HEK293T (cell line): ENCODE measurements at regions not wholly inside any gene's neighbourhood (a gene's known extent, or its start where the extent isn't known, plus 50 kb on each side); places are given as distances from the start of the nearest gene placed in this dataset.

Experiments
- CTCF ChIA-PET: fragments of 350-600 bp; formaldehyde crosslinking; extraction: SDS; loops from one replicate; lab custom pipeline; 2021; ENCODE audit warnings: antibody characterized with exemption, inconsistent platforms; lab: Yijun Ruan, JAX
- POLR2A ChIA-PET: fragments of 350-600 bp; formaldehyde crosslinking; extraction: SDS; loops from one replicate; lab custom pipeline; 2020; ENCODE audit warnings: antibody characterized with exemption, inconsistent platforms; lab: Yijun Ruan, JAX
- DNase-seq: peaks from one replicate; pipeline ENCODE4 v3.0.0; 2012; ENCODE audit warnings: mixed read lengths; ENCODE audit errors: extremely low spot score
- ARNT ChIP-seq: fragments of 450-650 bp; IDR thresholded peaks from 2 replicates; pipeline ENCODE4 v1.6.1; 2017; ENCODE audit warnings: mild to moderate bottlenecking
- BHLHE40 ChIP-seq: fragments of 450-650 bp; IDR thresholded peaks from 2 replicates; pipeline ENCODE4 v1.6.1; 2016; ENCODE audit warnings: mild to moderate bottlenecking, moderate library complexity, borderline replicate concordance
- CTBP1 ChIP-seq: fragments of 450-650 bp; IDR thresholded peaks from 2 replicates; pipeline ENCODE4 v1.6.1; 2016; ENCODE audit warnings: borderline replicate concordance
- ELF4 ChIP-seq: fragments of 450-650 bp; IDR thresholded peaks from 2 replicates; pipeline ENCODE4 v1.6.1; 2017; ENCODE audit warnings: antibody characterized with exemption
- FOXA1 ChIP-seq: fragments of 450-650 bp; IDR thresholded peaks from 2 replicates; pipeline ENCODE4 v1.6.1; 2016; ENCODE audit warnings: mild to moderate bottlenecking
- FOXK2 ChIP-seq: fragments of 450-650 bp; IDR thresholded peaks from 2 replicates; pipeline ENCODE4 v1.6.1; 2016; ENCODE audit warnings: mild to moderate bottlenecking
- FOXM1 ChIP-seq: fragments of 450-650 bp; IDR thresholded peaks from 2 replicates; pipeline ENCODE4 v1.6.1; 2017; ENCODE audit warnings: mild to moderate bottlenecking, borderline replicate concordance
- HDGF ChIP-seq: fragments of 450-650 bp; IDR thresholded peaks from 2 replicates; pipeline ENCODE4 v1.6.1; 2017; ENCODE audit warnings: antibody characterized with exemption, borderline replicate concordance
- L3MBTL2 ChIP-seq: fragments of 450-650 bp; conservative IDR thresholded peaks from 2 replicates; pipeline ENCODE4 v1.6.1; 2016; ENCODE audit warnings: mild to moderate bottlenecking
- LEF1 ChIP-seq: fragments of 450-650 bp; IDR thresholded peaks from 2 replicates; pipeline ENCODE4 v1.6.1; 2017; ENCODE audit warnings: mild to moderate bottlenecking, borderline replicate concordance
- NFRKB ChIP-seq: fragments of 450-650 bp; IDR thresholded peaks from 2 replicates; pipeline ENCODE4 v1.6.1; 2016; ENCODE audit warnings: mild to moderate bottlenecking, moderate library complexity
- PKNOX1 ChIP-seq: fragments of 450-650 bp; IDR thresholded peaks from 2 replicates; pipeline ENCODE4 v1.6.1; 2016
- SP1 ChIP-seq: fragments of 450-650 bp; IDR thresholded peaks from 2 replicates; pipeline ENCODE4 v1.6.1; 2017
- SUZ12 ChIP-seq: fragments of 450-650 bp; IDR thresholded peaks from 2 replicates; pipeline ENCODE4 v1.6.1; 2016; ENCODE audit warnings: mild to moderate bottlenecking
- TARDBP ChIP-seq: fragments of 450-650 bp; IDR thresholded peaks from 2 replicates; pipeline ENCODE4 v1.6.1; 2016
- ZNF384 ChIP-seq: fragments of 450-650 bp; IDR thresholded peaks from 2 replicates; pipeline ENCODE4 v1.6.1; 2016

GRCh38 chr5:88951457-88951856 is 68.5 kb upstream of the MEF2C start:
- no peak for DNase-seq
- TF ChIP-seq CTBP1 = no peak
- no peak for TF ChIP-seq NFRKB
- no peak for TF ChIP-seq ZNF384
- ChIA-PET POLR2A (no interaction called here), CTCF (no interaction called here)

- ChIA-PET POLR2A (no interaction called here), CTCF (no interaction called here)
- DNase-seq = no peak
- TF ChIP-seq TARDBP (no peak), SUZ12 (no peak), FOXM1 (no peak)
Observed at GRCh38 chr5:88948746-88949600, 66.0 kb upstream of the MEF2C start.

GRCh38 chr5:88944751-88945531 is 62.0 kb upstream of the MEF2C start:
- ChIA-PET CTCF (no interaction called here), POLR2A (no interaction called here)
- DNase-seq = no peak
- TF ChIP-seq NFRKB (no peak), SP1 (no peak), SUZ12 (no peak), HDGF (no peak), CTBP1 (no peak), TARDBP (no peak), FOXA1 (no peak)

- no peak for DNase-seq
- POLR2A ChIA-PET = no interaction called here
- TF ChIP-seq ARNT (no peak), SUZ12 (no peak), PKNOX1 (no peak), FOXK2 (no peak), ZNF384 (no peak), FOXM1 (no peak), LEF1 (no peak), L3MBTL2 (no peak), SP1 (no peak), CTBP1 (no peak), ELF4 (no peak), NFRKB (no peak), BHLHE40 (no peak), FOXA1 (no peak), HDGF (no peak), TARDBP (no peak)
- CTCF ChIA-PET = no interaction called here
Observed at GRCh38 chr5:88941581-88941980, 58.6 kb upstream of the MEF2C start.

GRCh38 chr5:88940713-88941112 is 57.7 kb upstream of the MEF2C start:
- ChIA-PET CTCF (no interaction called here), POLR2A (no interaction called here)
- DNase-seq = no peak
- no peak for TF ChIP-seq NFRKB
- no peak for TF ChIP-seq TARDBP
- TF ChIP-seq HDGF = no peak
- TF ChIP-seq L3MBTL2 = no peak
- TF ChIP-seq FOXK2 = no peak
- no peak for TF ChIP-seq ZNF384
- no peak for TF ChIP-seq SUZ12
- no peak for TF ChIP-seq PKNOX1
- TF ChIP-seq SP1 = no peak
- TF ChIP-seq BHLHE40 = no peak
- TF ChIP-seq ARNT = no peak
- TF ChIP-seq FOXA1 = no peak
- TF ChIP-seq CTBP1 = no peak
- no peak for TF ChIP-seq ELF4
- TF ChIP-seq FOXM1 = no peak
- TF ChIP-seq LEF1 = no peak

GRCh38 chr5:88939300-88939699 is 56.3 kb upstream of the MEF2C start:
- no peak for TF ChIP-seq L3MBTL2
- no peak for TF ChIP-seq HDGF
- no peak for TF ChIP-seq ARNT
- TF ChIP-seq NFRKB = no peak
- TF ChIP-seq FOXK2 = no peak
- TF ChIP-seq TARDBP = no peak
- TF ChIP-seq CTBP1 = no peak
- TF ChIP-seq ZNF384 = no peak
- no peak for TF ChIP-seq BHLHE40
- no peak for DNase-seq
- CTCF ChIA-PET = no interaction called here
- POLR2A ChIA-PET = no interaction called here

GRCh38 chr5:88938488-88938887 is 55.5 kb upstream of the MEF2C start:
- TF ChIP-seq SUZ12 = no peak
- no peak for TF ChIP-seq PKNOX1
- TF ChIP-seq ARNT = no peak
- no peak for TF ChIP-seq FOXK2
- no peak for TF ChIP-seq BHLHE40
- no peak for TF ChIP-seq NFRKB
- no peak for TF ChIP-seq ELF4
- no peak for TF ChIP-seq FOXM1
- no peak for TF ChIP-seq ZNF384
- no peak for TF ChIP-seq SP1
- CTCF ChIA-PET = no interaction called here
- no peak for DNase-seq
- POLR2A ChIA-PET = no interaction called here
